AG04450 (cell line): ENCODE measurements at regions not wholly inside any gene's neighbourhood (a gene's known extent, or its start where the extent isn't known, plus 50 kb on each side); places are given as distances from the start of the nearest gene placed in this dataset.

Experiments
- CTCF ChIA-PET: fragments of 300-600, 350-600 bp; formaldehyde crosslinking; extraction: SDS; loops from one replicate; lab custom pipeline; 2022; ENCODE audit warnings: antibody characterized with exemption, inconsistent platforms; lab: Charles Lee
- POLR2A ChIA-PET: fragments of 350-600 bp; formaldehyde crosslinking; extraction: SDS; loops from one replicate; lab custom pipeline; 2021; ENCODE audit warnings: antibody characterized with exemption, inconsistent platforms; lab: Yijun Ruan, JAX
- DNase-seq: peaks from one replicate; pipeline ENCODE4 v3.0.0-alpha.2; 2011; ENCODE audit warnings: low read depth, low spot score
- H3K27ac ChIP-seq: one replicate; pipeline ENCODE4 v1.5.1; 2012; ENCODE audit warnings: low read depth, low read length, control low read depth
- H3K27me3 ChIP-seq: one replicate; pipeline ENCODE4 v1.6.0; 2012; ENCODE audit warnings: low read length; ENCODE audit not compliant: control insufficient read depth, insufficient read depth
- H3K4me3 ChIP-seq: 2 replicates; pipeline ENCODE4 v1.5.1; 2011; ENCODE audit warnings: mild to moderate bottlenecking, low read depth, low read length, control low read depth
- H3K9me3 ChIP-seq: 2 replicates; pipeline ENCODE4 v1.5.1; 2012; ENCODE audit warnings: low read length; ENCODE audit not compliant: control insufficient read depth, insufficient read depth
- TF ChIP-seq, protein P1 (sequence below): IDR thresholded peaks from 2 replicates; pipeline ENCODE4 v1.5.1; 2011; ENCODE audit warnings: low read depth, low read length, control low read depth, inconsistent platforms

DNA sequence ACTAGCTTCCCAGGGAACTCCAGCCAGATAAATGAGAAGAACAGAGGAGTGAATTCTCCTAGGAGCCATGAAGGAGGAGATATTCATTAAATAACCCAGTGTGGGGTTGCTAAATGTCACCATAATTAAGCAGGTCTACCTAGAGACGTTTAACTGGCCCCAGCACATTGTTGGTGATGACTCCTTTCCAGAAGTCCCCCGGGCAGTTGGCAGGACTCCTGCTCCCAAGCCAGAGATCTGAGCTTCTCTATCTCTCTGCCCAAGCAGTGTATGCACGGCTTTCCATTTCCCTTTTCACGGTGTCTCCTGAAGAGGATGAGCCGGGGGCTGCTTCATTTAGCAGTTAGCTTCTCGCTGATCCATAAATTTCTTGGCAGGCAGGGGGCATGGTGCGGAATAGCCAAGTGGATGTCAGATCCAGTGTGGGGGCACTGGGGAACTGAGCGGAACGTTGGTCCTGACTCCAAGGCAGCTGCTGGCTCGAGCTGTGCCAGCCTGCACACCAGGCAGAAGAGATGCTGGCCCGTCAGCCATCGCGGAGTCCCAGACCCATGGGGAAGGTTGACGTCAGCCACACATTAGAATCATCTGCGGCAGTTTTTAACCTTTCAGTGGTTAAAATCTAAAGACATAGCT lies 142.0 kb upstream of the NPY start:
- H3K27ac ChIP-seq = no peak overlapping the region
- no peak overlapping the region for H3K4me3 ChIP-seq
- no peak for DNase-seq
- H3K9me3 ChIP-seq = no peaks in the 10 kb centered on the region
- CTCF ChIA-PET = no interaction called here
- POLR2A ChIA-PET = no interaction called here
- TF ChIP-seq, protein P1, sequence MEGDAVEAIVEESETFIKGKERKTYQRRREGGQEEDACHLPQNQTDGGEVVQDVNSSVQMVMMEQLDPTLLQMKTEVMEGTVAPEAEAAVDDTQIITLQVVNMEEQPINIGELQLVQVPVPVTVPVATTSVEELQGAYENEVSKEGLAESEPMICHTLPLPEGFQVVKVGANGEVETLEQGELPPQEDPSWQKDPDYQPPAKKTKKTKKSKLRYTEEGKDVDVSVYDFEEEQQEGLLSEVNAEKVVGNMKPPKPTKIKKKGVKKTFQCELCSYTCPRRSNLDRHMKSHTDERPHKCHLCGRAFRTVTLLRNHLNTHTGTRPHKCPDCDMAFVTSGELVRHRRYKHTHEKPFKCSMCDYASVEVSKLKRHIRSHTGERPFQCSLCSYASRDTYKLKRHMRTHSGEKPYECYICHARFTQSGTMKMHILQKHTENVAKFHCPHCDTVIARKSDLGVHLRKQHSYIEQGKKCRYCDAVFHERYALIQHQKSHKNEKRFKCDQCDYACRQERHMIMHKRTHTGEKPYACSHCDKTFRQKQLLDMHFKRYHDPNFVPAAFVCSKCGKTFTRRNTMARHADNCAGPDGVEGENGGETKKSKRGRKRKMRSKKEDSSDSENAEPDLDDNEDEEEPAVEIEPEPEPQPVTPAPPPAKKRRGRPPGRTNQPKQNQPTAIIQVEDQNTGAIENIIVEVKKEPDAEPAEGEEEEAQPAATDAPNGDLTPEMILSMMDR = no peak
- no peaks in the 10 kb centered on the region for H3K27me3 ChIP-seq

DNA sequence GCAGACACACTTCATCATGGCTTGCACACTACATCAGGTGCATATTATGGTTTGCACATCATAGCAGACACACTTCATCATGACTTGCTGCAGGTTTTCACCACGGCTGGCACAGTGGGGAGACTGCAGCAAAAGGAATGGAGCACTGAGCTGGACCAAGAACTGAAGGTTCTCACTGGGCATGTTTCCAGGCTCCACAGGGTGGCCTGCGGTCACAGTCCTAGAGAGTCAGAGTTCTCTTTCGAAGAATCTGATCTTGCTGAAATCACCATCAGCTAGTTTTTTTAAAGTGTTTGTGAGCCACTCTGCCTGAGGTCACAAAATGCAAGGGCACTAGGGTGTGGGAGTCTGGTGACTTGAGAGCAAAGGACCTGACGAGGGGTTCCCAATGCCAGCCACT lies 140.4 kb upstream of the NPY start:
- no peak overlapping the region for H3K4me3 ChIP-seq
- ChIA-PET POLR2A (no interaction called here), CTCF (no interaction called here)
- no peaks in the 10 kb centered on the region for H3K27me3 ChIP-seq
- TF ChIP-seq, protein P1 = no peak
- no peak overlapping the region for H3K27ac ChIP-seq
- no peak for DNase-seq
- H3K9me3 ChIP-seq = no peaks in the 10 kb centered on the region

DNA sequence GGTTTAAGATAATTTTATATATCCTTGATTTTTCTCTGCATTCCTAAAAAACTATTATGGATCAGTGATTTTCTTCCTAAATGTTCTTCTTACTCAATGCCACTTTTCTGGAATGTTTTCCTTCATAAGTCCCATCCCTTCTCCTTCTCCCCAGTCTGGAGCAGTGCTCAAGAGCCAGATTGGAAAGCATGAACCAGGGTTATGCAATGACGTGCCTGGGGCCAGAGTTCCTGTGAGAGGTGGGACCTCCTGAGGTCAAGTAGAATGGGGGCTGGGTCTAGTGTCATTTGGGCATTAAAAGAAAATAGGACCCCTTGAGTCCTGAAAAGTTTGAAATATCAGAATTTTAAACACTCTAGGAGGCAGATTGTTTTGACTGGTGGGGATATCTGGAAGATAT lies 132.0 kb upstream of the NPY start:
- TF ChIP-seq, protein P1 = no peak
- no peak for DNase-seq
- no peaks in the 10 kb centered on the region for H3K27me3 ChIP-seq
- no peaks in the 10 kb centered on the region for H3K9me3 ChIP-seq
- POLR2A ChIA-PET = no interaction called here
- CTCF ChIA-PET = no interaction called here
- no peak overlapping the region for H3K27ac ChIP-seq
- H3K4me3 ChIP-seq = no peak overlapping the region

DNA sequence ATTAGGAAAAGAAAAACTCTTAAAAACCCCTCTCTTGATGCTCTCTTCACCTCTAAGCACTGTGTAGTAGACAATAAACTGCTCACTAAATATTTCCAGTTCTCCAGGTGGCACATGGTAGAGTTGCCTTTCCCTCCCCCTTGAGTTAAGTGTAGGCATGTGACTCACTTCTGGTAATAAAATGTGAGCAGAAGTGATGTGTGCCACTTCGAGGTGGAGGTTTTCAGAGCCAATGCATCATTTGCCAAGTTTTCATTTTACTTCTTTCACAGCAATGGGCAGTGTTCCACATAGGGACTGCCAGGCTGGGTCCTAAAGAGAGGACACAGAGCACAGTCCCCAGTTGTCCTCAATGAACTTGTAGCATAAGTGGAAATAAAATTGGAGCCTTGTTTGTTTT lies 131.6 kb upstream of the NPY start:
- CTCF ChIA-PET = no interaction called here
- no peak for DNase-seq
- no peaks in the 10 kb centered on the region for H3K27me3 ChIP-seq
- H3K9me3 ChIP-seq = no peaks in the 10 kb centered on the region
- no peak overlapping the region for H3K27ac ChIP-seq
- no peak overlapping the region for H3K4me3 ChIP-seq
- TF ChIP-seq, protein P1 = no peak
- POLR2A ChIA-PET = no interaction called here

DNA sequence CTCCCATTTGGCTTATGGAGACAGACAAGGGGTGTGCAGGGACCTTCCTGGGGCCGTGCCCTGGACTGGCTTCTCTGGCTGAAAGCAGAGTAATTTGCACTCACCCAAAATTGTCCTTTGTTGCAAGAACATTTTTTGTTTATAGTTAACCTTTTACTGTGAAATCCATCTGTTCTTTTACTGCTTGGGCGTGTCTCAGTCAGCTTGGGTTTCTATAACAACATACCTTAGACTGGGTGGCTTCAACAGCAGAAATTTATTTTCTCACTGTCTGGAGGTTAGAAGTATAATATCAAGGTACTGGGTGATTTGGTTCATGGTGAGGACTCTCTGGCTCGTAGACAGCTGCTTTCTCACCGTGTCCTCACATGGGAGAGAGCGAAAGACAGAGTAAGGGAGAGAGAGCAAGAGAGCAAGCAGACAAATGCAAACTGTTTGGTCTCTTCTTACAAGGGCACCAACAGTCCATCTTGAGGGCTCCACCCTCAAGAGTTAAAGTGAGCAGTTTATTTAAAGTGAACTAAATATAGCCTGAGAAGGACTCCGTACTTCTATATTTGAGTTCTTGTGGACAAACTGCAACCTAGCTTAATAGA lies 131.0 kb upstream of the NPY start:
- POLR2A ChIA-PET = no interaction called here
- CTCF ChIA-PET = no interaction called here
- no peak for DNase-seq
- no peak overlapping the region for H3K4me3 ChIP-seq
- no peaks in the 10 kb centered on the region for H3K27me3 ChIP-seq
- no peaks in the 10 kb centered on the region for H3K9me3 ChIP-seq
- no peak overlapping the region for H3K27ac ChIP-seq
- TF ChIP-seq, protein P1 = no peak
